ENCODE measurements at regions not wholly inside any gene's neighbourhood (a gene's known extent, or its start where the extent isn't known, plus 50 kb on each side); places are given as distances from the start of the nearest gene placed in this dataset.

DNA sequence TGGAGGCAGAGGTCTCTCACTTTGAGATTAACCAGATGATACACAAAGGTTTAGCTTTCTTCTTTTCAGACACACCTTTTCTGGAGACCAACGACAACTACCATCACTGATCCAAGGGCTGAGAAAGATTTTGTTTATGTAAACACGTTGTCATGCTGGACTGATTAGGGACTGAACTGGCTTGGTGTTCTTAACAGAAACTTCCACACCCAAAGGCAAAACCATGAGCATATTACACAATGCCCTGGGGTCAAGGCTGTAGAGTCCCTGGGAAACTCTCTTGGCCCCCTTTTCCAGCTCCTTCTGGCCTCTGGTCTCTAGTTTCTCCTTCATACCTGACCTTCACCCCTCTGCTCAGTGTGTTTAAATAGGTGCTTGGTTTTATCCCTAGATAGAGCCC is 447.0 kb upstream of the TCF4 start:
- no peak overlapping the region for H3K4me3 ChIP-seq (ENCODE audit: low read length)
- peak; percentile 30 for DNase-seq (ENCODE audit: low read depth)
- TF ChIP-seq, protein P1, sequence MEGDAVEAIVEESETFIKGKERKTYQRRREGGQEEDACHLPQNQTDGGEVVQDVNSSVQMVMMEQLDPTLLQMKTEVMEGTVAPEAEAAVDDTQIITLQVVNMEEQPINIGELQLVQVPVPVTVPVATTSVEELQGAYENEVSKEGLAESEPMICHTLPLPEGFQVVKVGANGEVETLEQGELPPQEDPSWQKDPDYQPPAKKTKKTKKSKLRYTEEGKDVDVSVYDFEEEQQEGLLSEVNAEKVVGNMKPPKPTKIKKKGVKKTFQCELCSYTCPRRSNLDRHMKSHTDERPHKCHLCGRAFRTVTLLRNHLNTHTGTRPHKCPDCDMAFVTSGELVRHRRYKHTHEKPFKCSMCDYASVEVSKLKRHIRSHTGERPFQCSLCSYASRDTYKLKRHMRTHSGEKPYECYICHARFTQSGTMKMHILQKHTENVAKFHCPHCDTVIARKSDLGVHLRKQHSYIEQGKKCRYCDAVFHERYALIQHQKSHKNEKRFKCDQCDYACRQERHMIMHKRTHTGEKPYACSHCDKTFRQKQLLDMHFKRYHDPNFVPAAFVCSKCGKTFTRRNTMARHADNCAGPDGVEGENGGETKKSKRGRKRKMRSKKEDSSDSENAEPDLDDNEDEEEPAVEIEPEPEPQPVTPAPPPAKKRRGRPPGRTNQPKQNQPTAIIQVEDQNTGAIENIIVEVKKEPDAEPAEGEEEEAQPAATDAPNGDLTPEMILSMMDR (IDR thresholded peaks at IDR 0.05; ENCODE audit: insufficient read depth, low read depth, low read length, missing control alignments) = no peak

DNA sequence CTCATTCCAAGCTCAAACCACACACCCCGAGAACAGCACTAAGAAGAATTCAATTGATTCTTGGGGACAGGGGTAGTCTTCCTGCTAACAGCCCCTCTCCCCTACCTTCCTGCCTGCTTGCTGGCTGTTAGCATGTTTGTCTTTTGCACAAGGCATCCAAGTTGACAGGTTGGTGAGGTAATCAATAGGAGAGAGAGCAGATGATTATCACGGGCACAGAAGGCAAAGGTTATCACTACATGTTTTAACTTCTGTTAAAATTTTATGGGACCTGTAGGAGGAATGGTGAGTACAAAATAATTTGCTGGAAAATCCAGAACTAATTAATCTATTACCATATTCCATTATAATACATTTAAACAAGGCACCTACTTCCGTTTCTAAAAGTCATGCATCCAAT is 442.1 kb upstream of the TCF4 start:
- H3K4me3 ChIP-seq (ENCODE audit: low read length) = no peak overlapping the region
- TF ChIP-seq, protein P1 (IDR thresholded peaks at IDR 0.05; ENCODE audit: insufficient read depth, low read depth, low read length, missing control alignments) = no peak
- DNase-seq (ENCODE audit: low read depth) = no peak

DNA sequence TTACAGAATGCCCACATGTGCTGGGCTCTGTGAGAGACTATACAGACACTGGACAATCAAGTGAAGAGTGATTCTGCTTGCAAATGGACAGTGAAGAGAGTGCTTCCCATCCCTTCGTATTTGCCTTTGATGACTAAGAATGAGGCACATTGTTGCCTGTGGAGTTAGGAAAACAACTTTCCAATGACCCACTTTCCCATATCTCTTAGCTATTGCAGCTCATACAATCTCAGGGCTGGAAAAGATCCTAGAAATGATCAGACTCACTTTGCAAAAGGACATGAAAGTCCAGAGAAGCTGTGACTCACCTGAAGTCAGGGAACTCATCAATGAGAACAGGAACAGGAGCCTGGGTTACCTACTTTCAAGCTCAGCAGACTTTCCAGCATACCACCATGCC is 440.5 kb upstream of the TCF4 start:
- H3K4me3 ChIP-seq (ENCODE audit: low read length) = no peak overlapping the region
- DNase-seq (ENCODE audit: low read depth) = peak; percentile 60
- TF ChIP-seq, protein P1 (IDR thresholded peaks at IDR 0.05; ENCODE audit: insufficient read depth, low read depth, low read length, missing control alignments) = no peak

DNA sequence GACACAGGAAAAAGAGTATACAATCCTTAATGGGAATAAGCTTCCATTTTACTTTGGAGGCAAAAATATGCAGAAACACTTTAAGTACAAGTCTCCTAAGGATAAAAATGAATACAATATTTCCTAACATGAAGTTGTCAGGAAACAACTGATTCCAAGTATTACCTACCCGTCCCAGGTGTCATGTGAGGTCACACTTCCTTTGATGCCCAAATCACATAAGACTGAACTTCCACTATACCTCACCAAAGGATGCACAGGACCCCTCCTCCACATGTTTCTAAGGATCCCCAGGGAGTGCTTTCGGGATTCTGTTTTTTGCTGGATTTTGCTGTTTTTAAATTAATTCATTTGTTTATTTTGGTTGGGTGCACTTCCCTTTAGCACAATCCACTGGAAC is 438.5 kb upstream of the TCF4 start:
- TF ChIP-seq, protein P1 (IDR thresholded peaks at IDR 0.05; ENCODE audit: insufficient read depth, low read depth, low read length, missing control alignments) = no peak

DNA sequence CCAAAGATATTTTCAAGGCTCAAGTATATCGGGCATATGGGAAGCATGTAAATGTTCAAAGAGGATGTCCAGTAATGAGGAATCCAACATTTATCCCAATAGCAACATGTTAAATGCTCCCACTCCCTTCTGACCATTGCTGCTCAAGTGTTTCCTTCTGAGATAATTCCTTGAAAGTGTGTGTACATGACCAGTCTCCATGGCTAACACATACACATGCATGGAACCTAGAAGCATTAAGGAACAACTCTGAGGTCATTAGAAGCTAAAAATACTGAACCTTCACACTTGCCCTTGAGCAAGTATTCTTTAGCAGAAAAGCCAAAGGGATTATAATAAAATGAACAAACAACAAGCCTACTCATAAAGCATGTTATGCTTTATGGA is 433.8 kb upstream of the TCF4 start:
- TF ChIP-seq, protein P1 (IDR thresholded peaks at IDR 0.05; ENCODE audit: insufficient read depth, low read depth, low read length, missing control alignments) = no peak
- DNase-seq (ENCODE audit: low read depth) = no peak
- H3K4me3 ChIP-seq (ENCODE audit: low read length) = no peak overlapping the region

More for the DNA sequence above, 438.5 kb upstream of the TCF4 start:
- H3K4me3 ChIP-seq (ENCODE audit: low read length) = no peak overlapping the region
- DNase-seq (ENCODE audit: low read depth) = no peak

DNA sequence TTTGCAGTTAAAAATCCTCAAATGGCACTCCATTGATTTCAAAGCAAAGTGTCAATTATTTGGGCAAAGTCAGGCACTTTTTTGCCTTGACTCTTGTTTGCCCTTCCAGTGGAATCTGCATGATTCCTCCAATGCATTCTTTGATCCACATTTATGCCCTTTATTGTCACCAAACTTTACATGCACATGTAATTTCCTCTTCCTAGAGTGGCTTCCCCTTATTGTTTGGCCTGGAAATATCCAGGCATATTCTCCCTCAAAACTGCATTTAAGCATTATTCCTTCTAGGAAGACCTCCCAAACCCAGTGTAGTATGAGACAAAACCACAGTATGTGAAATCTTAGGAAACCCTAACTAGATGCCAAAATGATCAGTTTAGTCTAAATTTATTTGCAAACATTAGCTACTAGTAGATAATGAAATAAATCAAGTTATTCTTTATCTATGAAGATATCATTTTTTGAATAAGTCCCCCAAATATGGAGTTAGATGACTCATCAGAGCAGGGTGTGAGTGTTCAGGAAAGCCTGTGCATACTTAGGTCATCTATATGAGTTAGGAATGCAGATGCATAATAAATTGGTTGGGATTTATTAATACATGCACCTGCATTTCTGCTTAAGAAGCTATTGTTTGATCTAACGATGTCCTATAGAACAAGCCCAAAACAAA is 433.3 kb upstream of the TCF4 start:
- TF ChIP-seq, protein P1 (IDR thresholded peaks at IDR 0.05; ENCODE audit: insufficient read depth, low read depth, low read length, missing control alignments) = no peak
- H3K4me3 ChIP-seq (ENCODE audit: low read length) = no peak overlapping the region
- peak; percentile 6 for DNase-seq (ENCODE audit: low read depth)

DNA sequence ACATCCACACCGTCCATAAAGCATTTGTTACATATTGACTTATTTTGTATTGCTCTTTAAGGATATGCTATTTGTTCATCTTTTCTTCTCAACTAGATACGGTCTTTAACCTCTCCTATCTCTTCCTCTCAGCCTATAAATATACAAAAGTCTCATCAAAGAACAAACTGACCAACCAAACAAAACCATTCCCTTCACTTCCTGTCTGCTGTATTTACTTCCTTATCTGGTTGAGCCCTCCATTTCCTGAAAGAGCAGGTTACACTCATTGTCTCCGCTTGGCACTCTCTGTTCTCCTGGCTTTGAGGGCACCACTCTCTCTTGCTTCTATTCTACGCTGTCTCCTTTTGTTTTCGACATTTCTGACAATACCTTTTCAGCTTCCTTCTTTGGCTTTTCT is 431.9 kb upstream of the TCF4 start:
- no peak overlapping the region for H3K4me3 ChIP-seq (ENCODE audit: low read length)
- no peak for DNase-seq (ENCODE audit: low read depth)
- TF ChIP-seq, protein P1 (IDR thresholded peaks at IDR 0.05; ENCODE audit: insufficient read depth, low read depth, low read length, missing control alignments) = no peak
